GM23248 (cell line): ENCODE measurements at regions not wholly inside any gene's neighbourhood (a gene's known extent, or its start where the extent isn't known, plus 50 kb on each side); places are given as distances from the start of the nearest gene placed in this dataset.
A peak's percentile ranks its signal among the peaks of the same experiment; 100 is the strongest.

Experiments used
- DNase-seq: peaks from one replicate; pipeline ENCODE4 v3.0.0-alpha.2; 2015
- H2AFZ ChIP-seq: fragments of 200-600 bp; sonication (generic); 2 replicates; pipeline ENCODE4 v1.6.1; 2016; ENCODE audit warnings: antibody characterized with exemption
- H3F3A ChIP-seq: fragments of 200-600 bp; sonication (generic); 2 replicates; pipeline ENCODE4 v1.6.1; 2016; ENCODE audit warnings: mild to moderate bottlenecking, antibody characterized with exemption, mixed run types; ENCODE audit not compliant: insufficient read depth
- H3K27ac ChIP-seq: fragments of 200-600 bp; sonication (generic); 2 replicates; pipeline ENCODE4 v1.5.1; 2016; ENCODE audit warnings: mild to moderate bottlenecking
- H3K27me3 ChIP-seq: fragments of 200-600 bp; sonication (generic); replicated peaks from 2 replicates; pipeline ENCODE4 v1.6.1; 2016; ENCODE audit warnings: mild to moderate bottlenecking; ENCODE audit not compliant: insufficient read depth
- H3K36me3 ChIP-seq: fragments of 200-600 bp; sonication (generic); 2 replicates; pipeline ENCODE4 v1.6.1; 2016; ENCODE audit warnings: low read depth, mild to moderate bottlenecking
- H3K4me1 ChIP-seq: fragments of 200-600 bp; sonication (generic); 2 replicates; pipeline ENCODE4 v1.6.1; 2016; ENCODE audit warnings: mild to moderate bottlenecking; ENCODE audit not compliant: insufficient read depth
- H3K4me2 ChIP-seq: fragments of 200-600 bp; sonication (generic); one replicate; pipeline ENCODE4 v1.6.1; 2016; ENCODE audit warnings: mild to moderate bottlenecking; ENCODE audit not compliant: unreplicated experiment
- H3K4me3 ChIP-seq: fragments of 200-600 bp; sonication (generic); 2 replicates; pipeline ENCODE4 v1.5.1; 2016; ENCODE audit warnings: mild to moderate bottlenecking
- H3K79me2 ChIP-seq: fragments of 200-600 bp; sonication (generic); 2 replicates; pipeline ENCODE4 v1.6.1; 2016; ENCODE audit warnings: mild to moderate bottlenecking; ENCODE audit not compliant: insufficient read depth
- H3K9ac ChIP-seq: fragments of 200-600 bp; sonication (generic); 2 replicates; pipeline ENCODE4 v1.6.1; 2016; ENCODE audit warnings: mild to moderate bottlenecking
- H3K9me2 ChIP-seq: fragments of 200-600 bp; sonication (generic); 2 replicates; pipeline ENCODE4 v1.6.1; 2016; ENCODE audit warnings: mixed run types, mild to moderate bottlenecking, moderate library complexity; ENCODE audit not compliant: insufficient read depth
- H3K9me3 ChIP-seq: fragments of 200-600 bp; sonication (generic); one replicate; pipeline ENCODE4 v1.6.1; 2017; ENCODE audit warnings: low read depth
- H4K20me1 ChIP-seq: fragments of 200-600 bp; sonication (generic); 2 replicates; pipeline ENCODE4 v1.6.0; 2016; ENCODE audit not compliant: insufficient read depth
- EZH2 ChIP-seq: fragments of 200-600 bp; sonication (generic); IDR thresholded peaks from 2 replicates; pipeline ENCODE4 v1.6.1; 2018; ENCODE audit warnings: antibody characterized with exemption, mild to moderate bottlenecking; ENCODE audit not compliant: insufficient read depth, poor library complexity, severe bottlenecking
- EZH2phosphoT487 ChIP-seq: fragments of 200-600 bp; sonication (generic); IDR thresholded peaks from 2 replicates; pipeline ENCODE4 v1.6.1; 2018; ENCODE audit warnings: antibody characterized with exemption, moderate library complexity, mild to moderate bottlenecking, low read depth; ENCODE audit not compliant: insufficient read depth
- WGBS, 2 experiments: methylation state at CpG; one replicate each; pipeline ENCODE4 v1.1.6; 2015 to 2017; ENCODE audit warnings: low lambda C conversion rate in 2 of 2, low coverage in 1 of 2; ENCODE audit errors: missing lambda C conversion rate in 2 of 2; 5-methylcytosine and 5-hydroxymethylcytosine counted together
- in situ Hi-C: fragments of 300-500 bp; cut with MboI; formaldehyde crosslinking; loops from 2 replicates; pipeline ENCODE4 v1.15.0; 2020

DNA sequence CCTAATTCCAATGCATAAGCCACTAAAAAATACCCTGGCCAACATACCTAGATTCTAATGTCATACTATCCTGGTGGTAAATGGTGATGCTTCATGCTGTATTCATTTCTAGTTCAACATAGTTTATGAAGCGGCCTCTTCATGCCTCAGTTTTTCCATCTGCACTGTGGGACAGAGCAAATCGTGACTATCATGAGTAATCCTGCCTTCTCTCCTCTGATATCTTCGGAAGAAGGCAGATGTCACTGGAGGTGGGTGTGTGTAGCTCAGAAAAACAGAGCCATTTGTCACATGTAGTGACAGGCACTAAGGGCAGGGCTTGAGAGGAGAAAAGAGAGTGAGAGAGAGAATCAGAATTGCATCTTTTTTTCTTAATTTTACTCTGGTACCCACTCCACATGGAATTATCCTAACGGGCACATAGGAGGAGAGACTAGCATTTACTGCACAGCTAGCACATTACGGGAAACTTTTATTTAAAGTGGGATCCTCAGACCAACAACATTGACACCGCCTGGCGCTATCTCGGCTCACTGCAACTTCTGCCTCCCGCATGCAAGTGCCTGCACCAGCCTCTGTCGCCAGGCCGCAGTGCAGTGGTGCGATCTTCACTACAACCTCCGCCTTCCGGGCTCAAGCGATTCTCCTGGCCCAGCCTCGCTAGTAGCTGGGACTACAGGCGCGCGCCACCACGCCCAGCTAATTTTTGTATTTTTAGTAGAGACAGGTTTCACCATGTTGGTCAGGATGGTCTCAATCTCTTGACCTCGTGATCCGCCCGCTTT, 78.4 kb upstream of the KCNA3 start:
- DNase-seq: no peak
- Histone ChIP-seq H3K79me2 (no peaks in the 10 kb centered on the region), H3K9ac (no peak overlapping the region), H3K27ac (no peak overlapping the region), H3K9me2 (no peaks in the 10 kb centered on the region), H3F3A (no peaks in the 10 kb centered on the region), H3K4me2 (no peak overlapping the region), H4K20me1 (no peaks in the 10 kb centered on the region), H3K4me3 (no peak overlapping the region), H3K4me1 (no peaks in the 10 kb centered on the region), H3K36me3 (no peaks in the 10 kb centered on the region), H3K27me3 (0 out of 2 replicates have a peak, but pooled peaks cover 11% of the 10 kb centered on the region), H2AFZ (no peak overlapping the region), H3K9me3 (no peaks in the 10 kb centered on the region)
- WGBS, 2 experiments: 61 to 66% methylated on average over 23 of the region's 23 CpGs
- in situ Hi-C loops: no loop called here
- TF ChIP-seq EZH2phosphoT487 (no peak), EZH2 (no peak)

DNA sequence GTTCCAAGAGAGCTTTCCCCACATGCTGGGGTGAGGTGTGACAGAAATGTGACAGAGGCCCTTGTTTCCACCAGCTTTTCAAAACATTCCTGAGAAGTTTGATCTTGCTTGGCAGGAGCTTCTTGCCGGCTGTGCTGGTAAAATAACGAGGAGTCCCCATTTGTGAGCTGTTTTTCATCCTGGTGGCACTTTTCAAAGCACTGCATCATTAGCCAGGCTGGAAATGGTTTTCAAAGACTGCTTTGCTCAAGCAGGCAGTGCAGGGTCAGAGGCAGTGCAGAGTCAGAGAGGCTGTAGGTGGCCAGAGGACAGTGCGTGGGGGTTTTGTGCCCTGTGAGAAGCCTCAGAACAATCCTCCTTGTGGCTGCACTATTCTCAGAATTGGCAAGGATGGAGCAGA, 75.8 kb upstream of the KCNA3 start:
- Histone ChIP-seq H2AFZ (no peak overlapping the region), H3K4me3 (no peak overlapping the region), H3K9ac (no peak overlapping the region), H3K4me1 (no peaks in the 10 kb centered on the region), H3K4me2 (no peak overlapping the region), H4K20me1 (no peaks in the 10 kb centered on the region), H3K79me2 (no peaks in the 10 kb centered on the region), H3K36me3 (no peaks in the 10 kb centered on the region), H3K27me3 (0 out of 2 replicates have a peak, but pooled peaks cover 11% of the 10 kb centered on the region), H3F3A (no peaks in the 10 kb centered on the region), H3K27ac (no peak overlapping the region), H3K9me3 (no peaks in the 10 kb centered on the region), H3K9me2 (no peaks in the 10 kb centered on the region)
- DNase-seq: no peak
- in situ Hi-C loops: no loop called here
- TF ChIP-seq EZH2 (no peak), EZH2phosphoT487 (no peak)
- 0% methylated on average over 3 of the region's 3 CpGs for WGBS, 2 experiments

DNA sequence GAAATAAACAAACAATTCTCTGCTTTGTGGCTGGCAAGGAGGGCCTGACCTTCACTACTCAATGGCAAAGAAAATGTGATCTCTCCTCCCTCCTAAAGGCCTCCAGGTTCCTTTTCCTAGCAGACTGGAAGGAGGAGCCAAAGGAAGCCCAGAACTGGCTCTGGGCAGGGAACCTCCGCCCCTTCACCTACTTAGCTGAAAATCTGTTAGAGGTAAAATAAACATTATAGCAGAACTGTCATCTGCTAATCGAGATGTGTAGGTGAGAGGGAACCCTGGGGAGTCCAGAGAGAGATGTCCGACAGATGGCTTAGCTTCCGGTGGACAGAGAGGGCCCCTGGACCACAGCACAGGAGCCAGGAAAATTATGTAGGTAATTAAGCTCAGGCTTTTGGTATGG, 75.2 kb upstream of the KCNA3 start:
- Histone ChIP-seq H3K9ac (no peak overlapping the region), H3K79me2 (no peaks in the 10 kb centered on the region), H3K9me2 (no peaks in the 10 kb centered on the region), H3K4me3 (no peak overlapping the region), H3K9me3 (no peaks in the 10 kb centered on the region), H3K4me2 (no peak overlapping the region), H3F3A (no peaks in the 10 kb centered on the region), H3K4me1 (no peaks in the 10 kb centered on the region), H4K20me1 (no peaks in the 10 kb centered on the region), H3K27ac (no peak overlapping the region), H3K27me3 (0 out of 2 replicates have a peak, but pooled peaks cover 11% of the 10 kb centered on the region), H3K36me3 (no peaks in the 10 kb centered on the region), H2AFZ (no peak overlapping the region)
- WGBS, 2 experiments: 1 to 2% methylated on average over 4 of the region's 4 CpGs
- DNase-seq: no peak
- in situ Hi-C loops: no loop called here
- no peak for TF ChIP-seq EZH2phosphoT487

DNA sequence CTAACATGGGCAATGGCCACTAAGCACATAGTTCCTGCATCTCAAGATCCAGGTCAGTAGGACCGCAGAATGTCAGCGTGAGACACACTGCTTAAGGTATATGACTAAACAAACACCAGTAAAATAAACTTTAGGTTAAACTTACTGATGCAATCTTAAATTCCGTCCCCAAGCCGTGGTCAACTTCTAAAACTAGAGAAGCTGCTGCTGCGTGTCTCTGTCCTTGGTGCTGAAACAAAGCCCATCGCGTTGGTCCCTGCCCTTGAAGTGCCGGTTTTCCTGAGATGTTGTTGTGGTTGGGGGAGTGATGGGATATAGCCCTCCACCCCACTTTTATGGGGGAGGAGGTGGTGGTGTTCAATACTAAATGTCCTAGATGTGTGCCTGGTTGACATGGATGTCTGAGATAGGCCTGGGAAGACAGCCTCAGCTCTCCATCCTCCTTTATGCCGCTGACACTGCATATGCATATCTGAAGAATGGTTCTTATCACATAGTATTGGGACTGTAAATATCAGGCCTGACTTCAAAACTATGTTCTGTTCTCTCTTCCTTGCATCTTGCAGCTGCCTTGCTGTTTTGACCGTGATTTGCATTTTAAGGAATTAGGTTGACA, 72.0 kb upstream of the KCNA3 start:
- WGBS, 2 experiments: 20 to 23% methylated on average over 10 of the region's 10 CpGs
- H3K79me2 ChIP-seq: no peaks in the 10 kb centered on the region
- in situ Hi-C loops: no loop called here

More for the DNA sequence above, 72.0 kb upstream of the KCNA3 start:
- H4K20me1 ChIP-seq: no peaks in the 10 kb centered on the region
- no peak for TF ChIP-seq EZH2
- no peak for TF ChIP-seq EZH2phosphoT487
- H3K9me2 ChIP-seq: no peaks in the 10 kb centered on the region
- no peak overlapping the region for H3K27ac ChIP-seq
- H3K4me3 ChIP-seq: no peak overlapping the region
- H3K4me2 ChIP-seq: no peak overlapping the region
- peak; percentile 61 for DNase-seq
- 0 out of 2 replicates have a peak, but pooled peaks cover 11% of the 10 kb centered on the region for H3K27me3 ChIP-seq
- H3K9ac ChIP-seq: no peak overlapping the region
- H3K4me1 ChIP-seq: no peaks in the 10 kb centered on the region
- no peaks in the 10 kb centered on the region for H3K9me3 ChIP-seq
- no peak overlapping the region for H2AFZ ChIP-seq
- no peaks in the 10 kb centered on the region for H3F3A ChIP-seq
- H3K36me3 ChIP-seq: no peaks in the 10 kb centered on the region
